ENCODE measurements at regions not wholly inside any gene's neighbourhood (a gene's known extent, or its start where the extent isn't known, plus 50 kb on each side); places are given as distances from the start of the nearest gene placed in this dataset.

GRCh38 chr1:55618199-55618598 is 403.0 kb upstream of the USP24 start:
- DNase-seq (no peak), ATAC-seq (no peak)
- no peaks in the 10 kb centered on the region for H3K36me3 ChIP-seq
- TF ChIP-seq POLR2A (IDR thresholded peaks at IDR 0.05) (no peak), CTCF (IDR thresholded peaks at IDR 0.05) (no peak)
- intact Hi-C loops (cut with DNase I): no loop called here
- H3K27me3 ChIP-seq: no peaks in the 10 kb centered on the region
- no peaks in the 10 kb centered on the region for H3K9me3 ChIP-seq
- no peak overlapping the region for H3K27ac ChIP-seq
- 100% methylated on average over 1 of the region's 1 CpG for WGBS (ENCODE audit: insufficient coverage, low coverage, low lambda C conversion rate, missing lambda C conversion rate)
- H3K4me1 ChIP-seq: no peaks in the 10 kb centered on the region
- H3K4me3 ChIP-seq: no peak overlapping the region

GRCh38 chr1:55617288-55617982 is 402.3 kb upstream of the USP24 start:
- Histone ChIP-seq H3K9me3 (no peaks in the 10 kb centered on the region), H3K4me1 (no peaks in the 10 kb centered on the region), H3K27me3 (no peaks in the 10 kb centered on the region), H3K27ac (no peak overlapping the region), H3K36me3 (no peaks in the 10 kb centered on the region), H3K4me3 (no peak overlapping the region)
- TF ChIP-seq POLR2A (IDR thresholded peaks at IDR 0.05) (no peak), CTCF (IDR thresholded peaks at IDR 0.05) (no peak)
- intact Hi-C loops (cut with DNase I): no loop called here
- ATAC-seq (no peak), DNase-seq (no peak)
- WGBS (ENCODE audit: insufficient coverage, low coverage, low lambda C conversion rate, missing lambda C conversion rate): 54% methylated on average over 2 of the region's 2 CpGs

GRCh38 chr1:55612988-55613387 is 397.8 kb upstream of the USP24 start:
- H3K36me3 ChIP-seq: no peaks in the 10 kb centered on the region
- no peak for TF ChIP-seq CTCF (IDR thresholded peaks at IDR 0.05)
- TF ChIP-seq POLR2A (IDR thresholded peaks at IDR 0.05): no peak
- no peaks in the 10 kb centered on the region for H3K27me3 ChIP-seq
- DNase-seq (no peak), ATAC-seq (no peak)
- H3K27ac ChIP-seq: no peak overlapping the region
- no peak overlapping the region for H3K4me3 ChIP-seq
- 62% methylated on average over 2 of the region's 2 CpGs for WGBS (ENCODE audit: insufficient coverage, low coverage, low lambda C conversion rate, missing lambda C conversion rate)
- H3K9me3 ChIP-seq: no peaks in the 10 kb centered on the region
- H3K4me1 ChIP-seq: no peaks in the 10 kb centered on the region
- intact Hi-C loops (cut with DNase I): no loop called here

GRCh38 chr1:55611123-55611522 is 396.0 kb upstream of the USP24 start:
- Histone ChIP-seq H3K27ac (no peak overlapping the region), H3K4me3 (no peak overlapping the region), H3K9me3 (no peaks in the 10 kb centered on the region), H3K27me3 (no peaks in the 10 kb centered on the region), H3K4me1 (no peaks in the 10 kb centered on the region), H3K36me3 (no peaks in the 10 kb centered on the region)
- TF ChIP-seq CTCF (IDR thresholded peaks at IDR 0.05) (no peak), POLR2A (IDR thresholded peaks at IDR 0.05) (no peak)
- 100% methylated on average over 1 of the region's 2 CpGs for WGBS (ENCODE audit: insufficient coverage, low coverage, low lambda C conversion rate, missing lambda C conversion rate)
- intact Hi-C loops (cut with DNase I): no loop called here
- ATAC-seq: no peak
- no peak for DNase-seq

- H3K4me1 ChIP-seq: no peaks in the 10 kb centered on the region
- no peaks in the 10 kb centered on the region for H3K27me3 ChIP-seq
- no peaks in the 10 kb centered on the region for H3K36me3 ChIP-seq
- DNase-seq (no peak), ATAC-seq (no peak)
- WGBS (ENCODE audit: insufficient coverage, low coverage, low lambda C conversion rate, missing lambda C conversion rate): 56% methylated on average over 3 of the region's 3 CpGs
- intact Hi-C loops (cut with DNase I): no loop called here
- no peak overlapping the region for H3K4me3 ChIP-seq
- H3K9me3 ChIP-seq: no peaks in the 10 kb centered on the region
- no peak for TF ChIP-seq POLR2A (IDR thresholded peaks at IDR 0.05)
- no peak for TF ChIP-seq CTCF (IDR thresholded peaks at IDR 0.05)
- H3K27ac ChIP-seq: no peak overlapping the region
Measured at GRCh38 chr1:55610203-55610602, 395.0 kb upstream of the USP24 start.
